ENCODE measurements at regions not wholly inside any gene's neighbourhood (a gene's known extent, or its start where the extent isn't known, plus 50 kb on each side); places are given as distances from the start of the nearest gene placed in this dataset.

DNA sequence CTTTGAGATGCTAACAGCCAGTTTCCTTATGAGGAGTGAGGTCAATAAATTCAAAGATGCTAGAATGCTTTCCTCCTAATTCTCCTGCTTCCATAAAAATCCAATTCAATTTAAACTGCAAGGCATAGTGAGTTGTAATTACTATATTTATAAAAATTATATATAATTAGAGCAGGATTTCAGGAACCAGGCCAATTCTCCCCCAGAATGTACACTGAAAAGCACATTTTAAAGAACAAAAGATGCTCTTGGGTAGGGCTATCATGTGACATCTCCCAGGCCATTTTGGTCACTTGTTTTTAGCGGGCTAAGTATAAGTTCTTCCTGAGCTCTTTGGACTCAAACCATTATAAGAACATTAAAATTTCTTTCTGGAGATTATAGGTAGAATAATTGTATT, 195.7 kb upstream of the KCNG1 start:
- DNase-seq (ENCODE audit: low read depth in 2 of 2): no peak

DNA sequence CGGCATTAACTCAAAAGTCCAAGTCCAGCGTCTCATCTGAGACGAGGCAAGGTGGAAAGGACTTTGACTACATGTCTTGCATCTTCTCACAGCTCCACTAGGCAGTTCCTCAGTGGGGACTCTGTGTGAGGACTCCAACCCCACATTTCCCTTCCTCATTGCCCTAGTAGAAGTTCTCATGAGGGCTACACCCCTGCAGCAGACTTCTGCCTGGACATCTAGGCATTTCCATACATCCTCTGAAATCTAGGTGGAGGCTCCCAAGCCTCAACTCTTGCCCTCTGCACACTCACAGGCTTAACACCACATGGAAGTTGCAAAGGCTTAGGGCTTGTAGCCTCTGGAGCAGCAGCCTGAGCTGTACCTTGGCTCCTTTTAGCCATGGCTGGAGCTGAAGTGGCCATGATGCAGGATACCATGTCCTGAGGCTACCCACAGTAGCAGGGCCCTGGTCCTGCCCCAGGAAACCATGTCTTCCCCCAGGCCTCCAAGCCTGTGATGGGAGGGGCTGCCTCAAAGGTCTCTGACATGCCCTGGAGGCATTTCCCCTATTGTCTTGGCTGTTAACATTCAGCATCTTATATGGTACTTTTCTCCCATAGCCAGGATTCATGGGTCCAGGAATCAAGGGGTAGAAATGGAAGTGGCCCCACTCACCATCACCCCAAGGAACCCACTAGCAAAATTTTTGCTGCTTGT, 194.6 kb upstream of the KCNG1 start:
- DNase-seq (ENCODE audit: low read depth in 2 of 2): no peak

DNA sequence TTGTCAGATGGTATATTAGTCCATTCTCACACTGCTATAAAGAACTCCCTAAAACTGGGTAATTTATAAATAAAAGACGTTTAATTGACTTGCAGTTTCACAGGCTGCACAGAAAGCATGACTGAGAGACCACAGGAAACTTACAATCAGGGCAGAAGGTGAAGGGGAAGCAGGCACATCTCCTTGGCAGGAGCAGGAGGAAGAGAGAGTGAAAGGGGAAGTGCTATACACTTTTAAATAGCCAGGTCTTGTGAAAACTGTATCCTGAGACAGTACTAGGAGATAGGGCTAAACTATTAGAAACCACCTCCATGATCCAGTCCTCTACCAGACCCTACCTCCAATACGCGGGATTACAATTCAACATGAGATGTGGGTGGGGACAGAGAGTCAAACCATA, 193.9 kb upstream of the KCNG1 start:
- DNase-seq (ENCODE audit: low read depth in 2 of 2): no peak

DNA sequence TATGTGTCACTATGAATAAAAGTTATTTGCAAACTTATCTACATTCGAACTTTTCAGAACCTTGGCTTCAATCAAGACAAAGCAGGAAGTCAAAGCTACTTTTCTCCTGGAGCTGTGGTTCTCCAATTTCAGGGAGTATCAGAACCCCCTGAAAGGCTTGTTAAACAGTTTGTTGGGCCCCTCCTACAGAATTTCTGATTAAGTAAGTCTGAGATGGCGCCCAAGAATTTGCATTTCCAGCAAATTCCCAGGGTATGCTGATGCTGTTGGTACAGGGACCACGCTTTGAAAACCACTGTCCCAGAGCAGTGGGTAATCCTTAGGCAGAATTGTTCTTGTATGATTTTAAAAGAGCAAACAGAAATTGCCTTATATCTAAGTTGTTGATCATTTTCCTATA, 189.9 kb upstream of the KCNG1 start:
- no peak for DNase-seq (ENCODE audit: low read depth in 2 of 2)

DNA sequence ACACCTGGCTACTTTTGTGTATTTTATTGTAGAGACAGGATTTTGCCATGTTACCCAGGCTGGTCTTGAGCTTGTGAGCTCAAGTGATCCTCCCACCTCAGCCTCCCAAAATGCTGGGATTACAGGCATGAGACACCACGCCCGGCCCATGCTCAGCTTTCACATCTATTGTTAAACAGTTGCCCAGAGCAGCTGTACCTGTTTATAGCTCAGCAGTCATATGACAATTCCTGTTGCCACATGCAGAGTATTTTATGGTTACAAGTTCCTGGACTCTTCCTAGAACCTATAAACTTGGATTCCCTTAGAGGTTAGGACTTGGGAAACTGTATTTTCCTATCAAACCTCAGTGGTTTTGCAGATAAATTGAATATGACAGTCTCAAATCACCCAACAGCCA, 188.3 kb upstream of the KCNG1 start:
- DNase-seq (ENCODE audit: low read depth in 2 of 2): no peak

DNA sequence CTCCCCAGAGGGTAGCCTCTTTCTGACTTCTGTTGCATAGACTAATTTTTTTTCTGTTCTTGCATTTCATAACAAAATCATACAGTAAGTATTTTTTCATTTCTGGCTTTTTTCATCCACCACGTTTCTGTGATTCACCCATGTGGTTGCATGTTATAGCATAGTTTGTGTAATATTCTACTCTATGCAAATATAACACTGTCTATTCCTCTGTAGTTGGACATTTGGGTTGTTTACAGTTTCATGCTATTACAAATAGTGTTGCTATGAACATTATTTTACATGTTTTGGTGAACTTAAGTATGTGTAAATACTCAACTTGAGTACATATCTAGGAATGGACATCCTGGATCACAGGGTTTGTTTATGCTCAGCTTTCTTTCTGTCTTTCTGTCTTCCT, 187.2 kb upstream of the KCNG1 start:
- DNase-seq (ENCODE audit: low read depth in 2 of 2): no peak

DNA sequence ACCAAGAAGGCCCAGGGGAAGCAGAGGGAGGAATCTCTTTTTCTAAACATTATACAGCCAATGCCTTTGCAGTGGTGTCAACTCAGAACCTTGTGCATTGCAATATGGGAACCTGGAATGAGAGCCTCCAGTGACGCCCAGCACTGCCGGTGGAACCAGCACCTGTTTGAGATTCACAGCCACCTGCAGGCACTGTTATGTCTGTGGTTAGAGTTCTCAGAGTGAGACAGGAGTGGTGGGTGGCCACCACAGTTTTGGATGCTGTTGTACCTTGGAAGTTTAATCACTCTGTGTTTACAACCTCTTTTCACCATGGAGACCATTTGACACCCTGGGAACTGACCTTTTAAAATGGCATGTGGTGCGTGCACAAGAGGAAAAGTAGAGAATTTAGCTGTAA, 185.3 kb upstream of the KCNG1 start:
- DNase-seq (ENCODE audit: low read depth in 2 of 2): no peak

DNA sequence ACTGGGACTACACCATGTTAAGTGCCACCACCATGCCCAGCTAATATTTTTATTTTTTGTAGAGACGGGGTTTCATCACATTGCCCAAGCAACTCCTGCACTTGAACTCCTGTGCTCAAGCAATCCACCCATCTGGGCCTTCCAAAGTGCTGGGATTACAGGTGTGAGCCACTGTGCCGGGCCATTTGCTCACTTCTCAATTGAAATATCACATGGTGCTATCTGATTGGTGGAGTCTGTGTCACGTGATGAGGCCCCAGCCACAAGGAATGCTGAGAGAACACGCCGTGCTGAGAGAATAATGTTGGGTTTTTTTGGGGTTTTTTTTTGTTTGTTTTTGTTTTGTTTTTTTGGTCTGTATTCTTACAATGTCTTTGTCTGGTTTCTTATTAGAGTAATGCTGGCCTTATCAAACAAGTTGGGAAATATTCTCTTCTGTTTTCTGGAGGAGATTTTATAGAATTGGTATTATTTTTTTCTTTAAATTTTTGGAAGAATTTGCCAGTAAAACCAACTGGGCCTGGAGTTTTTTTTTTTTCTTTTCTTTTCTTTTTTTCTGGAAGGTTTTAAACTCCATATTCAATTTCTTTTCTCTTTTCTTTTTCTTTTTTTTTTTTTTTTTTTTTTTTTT, 183.2 kb upstream of the KCNG1 start:
- DNase-seq (ENCODE audit: low read depth in 2 of 2): no peak

DNA sequence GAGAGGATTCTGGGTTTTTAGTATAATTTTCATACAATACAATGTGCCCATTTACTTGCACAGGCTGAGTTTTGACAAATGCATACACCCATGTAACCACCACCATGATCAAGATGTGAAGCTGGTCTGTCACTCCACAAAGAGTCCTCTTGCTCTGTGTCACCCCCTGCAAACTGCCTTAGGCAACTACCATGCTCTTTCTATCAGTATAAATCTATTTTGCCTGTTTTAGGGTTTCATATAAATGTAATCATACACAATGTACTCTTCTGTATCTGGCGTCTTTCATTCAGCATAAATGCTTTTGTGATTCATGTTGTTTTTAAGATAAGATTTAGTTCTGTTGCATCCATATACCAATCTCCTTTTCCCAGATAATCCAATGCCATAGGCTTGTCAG, 181.9 kb upstream of the KCNG1 start:
- no peak for DNase-seq (ENCODE audit: low read depth in 2 of 2)

DNA sequence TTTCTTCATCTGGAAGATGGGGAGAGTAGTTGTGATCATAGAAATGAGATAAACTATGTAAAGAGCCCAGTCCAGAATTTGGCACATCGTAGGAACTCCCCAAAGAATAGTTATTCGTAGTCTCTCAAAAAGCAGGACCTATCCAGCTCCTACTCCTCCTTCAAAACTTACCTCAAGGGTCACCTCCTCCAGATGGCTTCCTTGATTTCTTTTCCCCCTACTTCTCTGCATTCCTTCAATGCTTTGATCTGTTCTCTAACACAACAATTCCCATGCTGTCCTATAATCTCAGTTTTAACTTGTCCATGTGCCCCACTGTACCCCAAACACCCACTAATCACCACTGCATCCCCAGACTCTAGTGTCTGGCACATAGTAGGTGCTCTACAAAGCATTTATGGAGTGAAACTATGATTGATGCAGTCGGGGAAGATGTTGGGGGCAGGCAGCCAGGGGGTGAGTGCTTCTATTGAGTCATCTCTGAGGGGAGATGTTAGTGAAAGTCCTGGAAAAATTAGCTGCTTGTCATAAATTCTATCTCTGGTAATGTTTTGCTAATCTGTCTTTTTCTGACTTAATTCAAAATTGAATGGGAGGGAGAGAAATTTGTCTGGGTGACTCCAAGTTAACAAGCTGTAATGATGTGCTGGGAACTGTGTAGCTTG, 181.3 kb upstream of the KCNG1 start:
- DNase-seq (ENCODE audit: low read depth in 2 of 2): no peak

DNA sequence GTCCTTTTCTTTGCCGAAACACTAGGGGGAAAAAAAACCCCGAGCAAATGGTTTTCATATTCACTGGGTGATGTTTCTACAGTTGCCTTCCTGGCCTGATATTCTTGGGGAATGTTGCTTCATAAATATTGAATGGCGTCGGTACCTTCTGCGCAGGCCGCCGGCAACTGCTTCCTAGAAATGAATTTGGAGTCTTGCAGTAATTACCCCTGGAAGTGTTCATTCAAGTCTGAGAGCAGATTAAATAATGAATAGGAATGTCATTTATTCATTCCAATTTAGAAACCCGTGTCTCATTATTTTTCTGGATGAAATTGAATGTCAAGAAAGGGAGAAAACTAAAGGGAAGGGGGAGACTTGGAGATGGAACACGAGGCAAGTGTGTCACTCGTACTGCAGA, 179.4 kb upstream of the KCNG1 start:
- no peak for DNase-seq (ENCODE audit: low read depth in 2 of 2)

DNA sequence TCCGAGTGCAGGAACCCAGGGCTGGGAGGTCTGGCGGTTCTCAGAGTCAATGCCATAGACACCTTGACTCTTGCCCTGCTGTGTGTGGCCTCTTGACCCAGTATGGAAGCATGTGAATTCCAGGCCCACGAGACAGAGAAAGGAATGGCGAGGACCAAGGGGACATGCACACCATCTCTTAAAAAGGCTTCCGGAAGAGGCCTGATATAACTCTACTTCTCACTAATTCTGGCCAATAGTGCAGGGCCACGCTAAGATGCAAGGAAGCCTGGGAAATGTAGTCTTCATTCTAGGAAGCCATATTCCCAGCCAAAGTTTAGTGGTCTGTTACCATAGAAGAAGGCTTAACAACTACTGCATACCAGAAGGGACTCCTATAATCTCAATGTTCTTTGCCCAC, 177.0 kb upstream of the KCNG1 start:
- no peak for DNase-seq (ENCODE audit: low read depth in 2 of 2)

DNA sequence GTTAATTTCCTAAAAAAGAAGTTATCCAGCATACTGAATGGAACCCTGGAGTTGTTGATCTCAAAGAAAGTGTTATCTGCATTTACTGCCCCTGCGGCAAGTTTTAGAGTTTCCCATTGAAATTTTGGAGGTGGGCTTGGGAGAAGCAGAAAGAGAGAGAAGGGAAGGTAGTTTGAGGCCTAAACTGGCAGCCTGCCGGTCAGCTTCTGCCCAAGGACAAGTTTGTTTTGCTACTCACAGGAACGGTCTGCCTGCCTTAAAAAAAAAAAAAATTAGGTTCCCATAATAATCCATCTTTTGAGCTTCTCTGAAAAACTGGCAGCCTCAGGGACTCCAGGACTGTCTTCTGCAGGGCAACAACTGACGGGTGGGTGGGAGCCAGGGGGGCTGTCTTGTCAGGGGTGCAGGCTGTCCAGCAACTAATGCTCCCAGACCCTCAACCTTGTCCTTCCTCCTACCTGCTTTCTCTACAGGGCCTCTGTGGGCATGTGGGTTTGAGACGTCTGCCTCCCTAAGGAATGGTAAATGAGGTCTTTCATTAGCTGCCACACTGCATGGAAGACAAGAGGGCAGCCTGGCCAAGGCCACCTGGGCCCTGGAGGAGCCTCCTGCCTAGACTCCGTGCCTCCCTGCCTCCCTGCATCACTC, 176.1 kb upstream of the KCNG1 start:
- DNase-seq (ENCODE audit: low read depth in 2 of 2): no peak

DNA sequence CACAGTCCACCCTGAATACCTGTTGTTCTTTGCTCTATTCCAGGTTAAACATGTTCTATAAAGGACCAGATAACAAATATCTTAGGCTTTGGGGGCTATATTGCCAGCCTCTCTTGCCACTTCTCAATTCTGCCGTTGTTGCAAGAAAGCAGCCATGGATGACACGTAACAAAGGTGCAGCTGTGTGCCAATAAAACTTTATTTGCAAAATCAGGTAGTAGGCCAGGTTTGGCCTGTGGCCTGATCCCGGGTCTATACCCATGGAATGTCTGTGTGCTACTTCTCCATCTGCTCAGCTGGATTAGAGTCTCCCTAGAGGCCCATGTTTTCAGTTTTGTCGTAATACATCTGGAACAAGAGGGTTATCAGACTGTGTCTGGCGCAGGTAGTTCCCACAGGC, 175.3 kb upstream of the KCNG1 start:
- DNase-seq (ENCODE audit: low read depth in 2 of 2): no peak

DNA sequence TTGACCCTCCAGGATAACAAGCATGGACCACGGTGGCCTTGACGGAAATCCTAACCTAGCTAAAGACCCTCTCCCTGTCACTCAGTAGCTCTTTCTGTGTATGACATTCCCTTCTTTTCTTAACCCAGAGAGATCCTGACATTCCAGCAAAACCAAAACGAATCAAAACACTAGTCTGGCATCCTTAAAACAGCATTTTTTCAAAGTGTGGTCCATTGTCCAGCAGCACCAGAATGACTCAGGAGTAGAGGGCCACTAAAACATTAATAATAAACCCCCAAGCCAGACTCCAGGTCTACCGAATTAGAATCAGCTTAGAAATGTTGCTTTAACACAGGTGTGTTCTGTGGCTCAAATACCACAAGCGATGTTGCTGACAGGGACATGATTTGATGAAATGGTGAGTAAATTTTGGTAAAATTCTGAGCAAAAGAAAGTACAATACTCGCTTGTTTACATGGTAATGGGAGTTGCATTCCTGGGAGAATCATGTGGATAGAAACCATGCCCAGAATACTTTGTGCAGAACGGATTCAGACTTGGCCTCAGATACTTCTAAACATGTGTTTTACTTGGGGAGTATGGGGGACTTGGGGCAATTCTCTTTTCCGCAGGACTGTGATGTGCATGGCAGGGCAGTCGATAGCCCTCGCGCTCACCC, 174.2 kb upstream of the KCNG1 start:
- DNase-seq (ENCODE audit: low read depth in 2 of 2): no peak

DNA sequence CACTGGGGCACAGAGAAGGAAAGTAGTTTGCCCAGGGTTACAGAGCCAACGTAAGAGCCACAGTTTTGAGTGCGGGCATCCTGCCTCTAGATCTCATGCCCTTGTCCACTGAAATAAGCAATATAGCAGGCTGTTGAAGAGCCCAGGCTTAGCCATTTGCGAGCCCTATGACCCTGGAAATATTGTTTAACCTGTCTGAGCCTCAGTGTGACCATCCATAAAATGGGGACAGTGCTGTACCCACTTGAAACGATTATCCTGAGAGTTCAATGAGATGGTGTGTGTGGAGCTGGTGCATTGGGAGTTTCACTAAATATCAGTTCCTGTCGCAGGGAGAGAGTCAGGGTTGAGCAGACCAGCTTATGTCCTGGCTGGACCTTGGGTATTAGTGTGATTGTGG, 173.1 kb upstream of the KCNG1 start:
- no peak for DNase-seq (ENCODE audit: low read depth in 2 of 2)

DNA sequence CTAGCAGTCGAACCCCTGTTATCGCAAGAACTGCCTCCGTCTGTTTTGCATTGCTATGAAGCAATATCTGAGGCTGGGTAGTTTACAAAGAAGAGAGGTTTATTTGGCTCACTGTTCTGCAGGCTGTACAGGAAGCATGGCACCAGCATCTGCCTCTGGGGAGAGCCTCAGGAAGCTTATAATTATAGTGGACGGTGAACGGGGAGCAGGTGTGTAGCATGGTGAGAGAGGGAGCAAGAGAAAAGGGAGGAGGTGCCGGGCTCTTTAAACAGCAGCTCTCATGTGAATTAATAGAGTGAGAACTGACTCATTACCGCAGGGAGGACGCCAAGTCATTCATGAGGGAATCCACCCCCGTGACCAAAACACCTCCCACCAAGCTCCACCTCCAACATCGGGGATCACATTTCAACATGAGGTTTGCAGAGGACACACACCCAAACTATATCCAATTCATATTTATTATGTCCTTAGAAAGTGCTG, 172.6 kb upstream of the KCNG1 start:
- peak in 1 of 2 experiments; percentile 1 for DNase-seq (ENCODE audit: low read depth in 2 of 2)

DNA sequence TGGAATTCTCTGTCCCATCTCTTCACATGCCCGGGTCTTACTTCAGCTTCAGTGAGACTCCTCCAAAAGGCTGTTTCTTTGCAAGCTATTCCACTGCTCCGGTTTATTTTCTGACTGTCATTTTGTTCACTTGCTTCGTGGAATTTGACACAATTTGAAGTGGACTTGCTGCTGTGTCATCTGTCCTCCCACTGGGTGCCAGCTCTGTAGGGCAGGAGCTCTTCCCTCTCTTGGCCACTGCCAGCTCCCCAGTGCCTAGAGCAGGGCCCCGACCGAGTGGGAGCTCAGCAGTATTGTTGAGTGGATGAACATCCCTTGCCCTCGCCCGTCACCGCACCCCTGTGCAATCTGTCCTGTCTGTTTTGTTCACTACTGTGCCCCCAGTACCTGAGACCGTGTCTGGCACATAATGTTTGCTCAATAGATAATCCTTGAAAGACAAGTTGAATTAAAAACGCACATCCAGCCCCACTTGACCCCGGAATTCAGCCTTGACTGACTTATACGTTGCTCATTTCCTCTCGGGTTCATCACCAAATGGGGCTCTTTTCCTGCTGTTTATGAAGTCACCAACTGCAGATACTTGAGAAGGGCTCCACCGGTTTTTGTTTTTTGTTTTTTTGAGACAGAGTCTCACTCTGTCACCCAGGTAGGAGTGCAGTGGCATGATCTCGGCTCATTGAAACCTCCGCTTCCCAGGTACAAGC, 170.3 kb upstream of the KCNG1 start:
- no peak for DNase-seq (ENCODE audit: low read depth in 2 of 2)

DNA sequence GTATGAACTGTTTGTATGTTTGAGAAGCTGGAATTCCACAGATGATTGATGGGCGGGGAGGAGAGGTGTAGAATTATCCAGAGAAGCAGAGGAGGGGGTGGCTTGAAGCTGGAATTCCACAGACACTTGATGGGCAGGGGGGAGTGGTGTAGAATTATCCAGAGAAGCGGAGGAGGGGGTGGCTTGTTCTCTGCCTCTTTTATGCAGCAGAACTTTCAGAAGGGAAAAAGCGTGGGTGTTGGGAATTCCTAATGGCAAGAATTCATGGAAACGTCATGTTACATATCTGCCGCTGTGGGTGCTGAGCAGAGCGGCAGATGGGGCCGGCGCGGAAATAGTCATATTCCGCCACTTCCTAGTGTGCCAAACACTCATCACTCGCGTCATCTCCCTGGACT, 167.9 kb upstream of the KCNG1 start:
- no peak for DNase-seq (ENCODE audit: low read depth in 2 of 2)

DNA sequence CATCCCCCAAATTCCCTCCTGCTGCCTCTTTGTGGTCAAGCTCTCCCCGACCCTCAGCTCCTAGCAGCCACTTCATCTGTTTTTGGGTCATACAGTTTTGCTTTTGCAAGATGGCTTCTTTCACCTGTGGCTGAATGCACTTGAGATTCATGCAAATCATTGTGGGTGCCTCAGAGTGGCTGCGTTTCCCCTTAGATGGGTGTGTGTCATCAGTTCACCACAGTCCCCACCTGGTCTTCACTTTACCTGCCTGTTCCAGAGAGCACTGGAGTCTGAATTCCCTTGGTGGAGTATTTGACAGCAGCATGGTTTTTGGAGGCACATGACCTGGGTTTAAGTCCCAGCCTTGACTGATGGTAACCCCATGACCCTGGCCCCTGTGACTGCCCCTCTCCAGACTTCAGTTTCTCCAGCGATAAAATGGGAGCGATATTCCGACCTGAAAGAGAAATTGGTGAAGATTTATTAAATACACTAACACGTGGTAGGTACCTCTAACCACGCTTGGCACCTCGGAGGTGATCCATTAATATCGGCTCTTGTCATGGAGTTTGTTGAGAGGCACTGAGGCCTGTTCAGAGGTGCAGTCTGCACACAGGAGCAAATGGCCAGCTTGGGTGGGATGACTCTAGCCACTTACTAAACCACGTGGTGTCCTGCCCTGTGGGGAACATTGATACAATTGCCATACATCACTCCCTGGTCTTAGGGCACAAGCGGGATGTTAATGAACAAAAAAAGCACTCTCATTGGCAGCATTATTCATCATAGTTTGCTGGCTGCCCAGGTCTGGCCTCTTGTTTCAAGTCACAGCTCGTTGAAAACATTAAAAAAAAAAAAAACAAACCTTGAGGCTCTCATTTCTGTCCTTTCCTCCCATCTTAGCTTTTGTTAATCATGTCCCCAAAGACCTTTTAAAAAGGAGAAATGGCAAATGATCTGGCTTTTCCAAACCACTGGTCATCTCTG, 167.2 kb upstream of the KCNG1 start:
- no peak for DNase-seq (ENCODE audit: low read depth in 2 of 2)

Measured in stimulated activated CD4-positive, alpha-beta T cell treated with anti-CD3 and anti-CD28 coated beads, Interleukin-12 subunit alpha, Interleukin-12 subunit beta, amount 100 ng/mL, for 24 hours (primary cell).